DND-41 (cell line): ENCODE measurements at regions not wholly inside any gene's neighbourhood (a gene's known extent, or its start where the extent isn't known, plus 50 kb on each side); places are given as distances from the start of the nearest gene placed in this dataset.

Source experiments
- ATAC-seq: fragments of 200-7000 bp; cut with Tn5 transposase; 3 replicates; pipeline ENCODE4 v1.9.1; 2021; ENCODE audit warnings: low read depth; ENCODE audit not compliant: insufficient read depth
- DNase-seq: peaks from one replicate; pipeline ENCODE4 v3.0.0-alpha.2; 2020
- H2AFZ ChIP-seq: 2 replicates; pipeline ENCODE4 v1.6.0; 2012; ENCODE audit warnings: low read depth, low read length
- H3K27ac ChIP-seq: 2 replicates; pipeline ENCODE4 v1.5.1; 2012; ENCODE audit warnings: low read length, inconsistent platforms
- H3K27me3 ChIP-seq: fragments of 200-600 bp; sonication (generic); 2 replicates; pipeline ENCODE4 v1.6.0; 2012; ENCODE audit warnings: low read length, mild to moderate bottlenecking, inconsistent platforms; ENCODE audit not compliant: insufficient read depth, poor library complexity
- H3K36me3 ChIP-seq: 2 replicates; pipeline ENCODE4 v1.5.1; 2012; ENCODE audit warnings: low read length, inconsistent platforms; ENCODE audit not compliant: insufficient read depth
- H3K4me1 ChIP-seq: 2 replicates; pipeline ENCODE4 v1.5.1; 2012; ENCODE audit warnings: mild to moderate bottlenecking, low read length; ENCODE audit not compliant: insufficient read depth
- H3K4me2 ChIP-seq: 2 replicates; pipeline ENCODE4 v1.6.0; 2012; ENCODE audit warnings: mild to moderate bottlenecking, moderate library complexity, low read length, inconsistent platforms; ENCODE audit not compliant: insufficient read depth
- H3K4me3 ChIP-seq, 2 experiments: fragments of 200-600 bp in 1 of 2; shearing (Covaris generic) in 1 of 2; 2 replicates each; pipeline ENCODE4 v1.5.1; 2012 to 2016; ENCODE audit warnings: inconsistent platforms in 2 of 2, low read length in 2 of 2, mild to moderate bottlenecking in 2 of 2, low read depth in 1 of 2, moderate library complexity in 1 of 2
- H3K79me2 ChIP-seq: 2 replicates; pipeline ENCODE4 v1.6.0; 2012; ENCODE audit warnings: low read length, inconsistent platforms; ENCODE audit not compliant: insufficient read depth
- H3K9ac ChIP-seq: 2 replicates; pipeline ENCODE4 v1.6.0; 2012; ENCODE audit warnings: low read depth, mild to moderate bottlenecking, inconsistent platforms, low read length, moderate library complexity
- H3K9me3 ChIP-seq: 2 replicates; pipeline ENCODE4 v1.5.1; 2012; ENCODE audit warnings: low read length, moderate library complexity, mild to moderate bottlenecking, inconsistent platforms; ENCODE audit not compliant: insufficient read depth, severe bottlenecking
- H4K20me1 ChIP-seq: 2 replicates; pipeline ENCODE4 v1.6.0; 2012; ENCODE audit warnings: low read length; ENCODE audit not compliant: insufficient read depth
- EZH2 ChIP-seq: IDR thresholded peaks from 3 replicates; pipeline ENCODE4 v1.6.1; 2012; ENCODE audit warnings: borderline replicate concordance, low read depth, mild to moderate bottlenecking, moderate library complexity, low read length, inconsistent platforms; ENCODE audit not compliant: severe bottlenecking
- TF ChIP-seq, protein P1 (sequence below): IDR thresholded peaks from 2 replicates; pipeline ENCODE4 v1.5.1; 2012; ENCODE audit warnings: borderline replicate concordance, low read length, moderate library complexity, mild to moderate bottlenecking; ENCODE audit not compliant: poor library complexity, severe bottlenecking; ENCODE audit errors: extremely low read depth

DNA sequence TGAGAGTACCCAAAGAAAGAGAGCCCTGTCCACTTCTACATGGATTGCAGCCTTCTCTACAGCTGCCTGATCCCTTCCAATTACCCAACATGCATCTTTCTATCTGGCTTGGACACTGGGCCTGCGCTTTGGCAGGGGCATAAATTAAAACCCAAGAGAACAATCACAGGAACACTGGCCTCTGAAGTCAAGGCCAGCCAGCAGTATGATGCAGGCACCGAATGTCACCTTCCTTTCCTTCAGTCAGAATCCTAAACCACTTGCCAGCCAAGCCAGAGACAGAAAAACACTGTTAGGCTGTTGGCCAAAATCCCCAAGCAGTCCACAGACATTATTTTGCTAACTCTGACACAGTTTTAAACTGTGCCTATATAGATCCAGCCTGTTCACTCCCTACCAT is 113.7 kb downstream of the DUSP6 start:
- H3K36me3 ChIP-seq = no peaks in the 10 kb centered on the region
- DNase-seq = peak; percentile 32
- H3K9me3 ChIP-seq = no peaks in the 10 kb centered on the region
- no peaks in the 10 kb centered on the region for H4K20me1 ChIP-seq
- TF ChIP-seq, protein P1, sequence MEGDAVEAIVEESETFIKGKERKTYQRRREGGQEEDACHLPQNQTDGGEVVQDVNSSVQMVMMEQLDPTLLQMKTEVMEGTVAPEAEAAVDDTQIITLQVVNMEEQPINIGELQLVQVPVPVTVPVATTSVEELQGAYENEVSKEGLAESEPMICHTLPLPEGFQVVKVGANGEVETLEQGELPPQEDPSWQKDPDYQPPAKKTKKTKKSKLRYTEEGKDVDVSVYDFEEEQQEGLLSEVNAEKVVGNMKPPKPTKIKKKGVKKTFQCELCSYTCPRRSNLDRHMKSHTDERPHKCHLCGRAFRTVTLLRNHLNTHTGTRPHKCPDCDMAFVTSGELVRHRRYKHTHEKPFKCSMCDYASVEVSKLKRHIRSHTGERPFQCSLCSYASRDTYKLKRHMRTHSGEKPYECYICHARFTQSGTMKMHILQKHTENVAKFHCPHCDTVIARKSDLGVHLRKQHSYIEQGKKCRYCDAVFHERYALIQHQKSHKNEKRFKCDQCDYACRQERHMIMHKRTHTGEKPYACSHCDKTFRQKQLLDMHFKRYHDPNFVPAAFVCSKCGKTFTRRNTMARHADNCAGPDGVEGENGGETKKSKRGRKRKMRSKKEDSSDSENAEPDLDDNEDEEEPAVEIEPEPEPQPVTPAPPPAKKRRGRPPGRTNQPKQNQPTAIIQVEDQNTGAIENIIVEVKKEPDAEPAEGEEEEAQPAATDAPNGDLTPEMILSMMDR = no peak
- H3K27me3 ChIP-seq = no peaks in the 10 kb centered on the region
- peak overlapping the region in 1 of 2 experiments; percentile 15; a peak in 1 of 4 replicates for H3K4me3 ChIP-seq
- H3K9ac ChIP-seq = peak overlapping the region; percentile 42
- H3K27ac ChIP-seq = peak overlapping the region; percentile 92
- H3K4me1 ChIP-seq = peaks cover 90% of the 10 kb centered on the region
- H3K79me2 ChIP-seq = no peaks in the 10 kb centered on the region
- peak overlapping the region; percentile 31 for H3K4me2 ChIP-seq
- peak overlapping the region; percentile 4; the same call in 1 of the 2 replicates for H2AFZ ChIP-seq
- ATAC-seq = no peak

DNA sequence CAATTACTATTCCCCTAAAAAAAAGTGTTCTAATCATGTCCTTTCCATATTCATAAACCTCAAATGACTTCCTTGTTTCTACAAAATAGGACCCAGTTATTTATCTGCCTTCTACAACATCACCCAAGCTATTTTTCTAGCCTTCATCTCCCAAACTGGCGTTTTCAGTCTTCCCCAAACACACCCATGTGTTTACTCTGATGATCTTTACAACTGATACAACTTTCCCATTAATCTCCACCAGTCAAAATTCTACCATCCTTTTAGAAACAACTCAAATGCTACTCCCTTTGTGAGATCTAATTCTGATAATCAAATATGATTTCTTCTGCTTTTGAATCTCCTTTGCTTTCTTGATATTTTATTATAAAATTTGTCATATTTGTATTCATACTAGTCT is 114.5 kb downstream of the DUSP6 start:
- Histone ChIP-seq H3K79me2 (no peaks in the 10 kb centered on the region), H3K36me3 (no peaks in the 10 kb centered on the region), H3K4me2 (no peak overlapping the region), H3K4me3 (no peak overlapping the region), H2AFZ (no peak overlapping the region), H3K9me3 (no peaks in the 10 kb centered on the region), H3K27ac (peak overlapping the region; percentile 92), H3K27me3 (no peaks in the 10 kb centered on the region), H3K9ac (no peak overlapping the region), H3K4me1 (peaks cover 83% of the 10 kb centered on the region), H4K20me1 (no peaks in the 10 kb centered on the region)
- ATAC-seq = no peak
- no peak for DNase-seq
- TF ChIP-seq EZH2 = no peak
- TF ChIP-seq, protein P1 = no peak

DNA sequence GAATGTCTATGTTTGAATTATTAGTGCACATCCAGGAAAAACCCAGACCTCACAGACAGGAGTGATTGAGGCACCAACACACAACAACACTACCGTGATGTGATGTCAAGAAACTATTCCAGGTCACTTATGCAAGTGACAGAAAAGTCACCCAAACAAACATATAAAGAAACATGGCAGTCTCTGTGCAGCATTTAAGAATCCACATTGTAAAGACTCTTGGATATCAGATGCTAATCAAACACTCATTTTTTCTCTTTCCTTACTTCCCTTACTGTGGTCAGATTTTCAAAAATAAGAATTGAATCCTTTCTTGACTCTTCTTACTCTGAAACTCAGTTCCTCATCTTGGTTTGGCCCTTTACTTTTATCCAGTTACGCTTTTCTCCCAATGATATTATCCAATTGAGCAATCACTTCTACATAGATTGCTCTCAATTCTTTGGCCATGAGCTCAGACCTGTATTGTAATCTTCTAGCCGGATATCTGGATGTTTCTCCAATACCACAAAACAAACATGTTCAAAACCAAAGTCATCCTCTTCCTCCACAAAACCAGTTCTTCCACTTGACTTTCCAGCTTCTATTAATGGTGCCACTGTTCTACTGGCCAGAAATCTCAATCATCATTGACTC is 115.4 kb downstream of the DUSP6 start:
- Histone ChIP-seq H3K4me3 (peak overlapping the region in 1 of 2 experiments; percentile 37; a peak in 1 of 4 replicates), H3K27me3 (no peaks in the 10 kb centered on the region), H3K79me2 (no peaks in the 10 kb centered on the region), H4K20me1 (no peaks in the 10 kb centered on the region), H3K4me1 (peaks cover 75% of the 10 kb centered on the region), H3K9me3 (no peaks in the 10 kb centered on the region), H3K36me3 (no peaks in the 10 kb centered on the region), H2AFZ (no peak overlapping the region), H3K4me2 (peak overlapping the region; percentile 47; the same call in 1 of the 2 replicates), H3K9ac (0 out of 2 replicates have a peak overlapping the region, but pooled peaks have one; percentile 49), H3K27ac (peak overlapping the region; percentile 92)
- no peak for DNase-seq
- TF ChIP-seq EZH2 = no peak
- TF ChIP-seq, protein P1 = no peak
- no peak for ATAC-seq

DNA sequence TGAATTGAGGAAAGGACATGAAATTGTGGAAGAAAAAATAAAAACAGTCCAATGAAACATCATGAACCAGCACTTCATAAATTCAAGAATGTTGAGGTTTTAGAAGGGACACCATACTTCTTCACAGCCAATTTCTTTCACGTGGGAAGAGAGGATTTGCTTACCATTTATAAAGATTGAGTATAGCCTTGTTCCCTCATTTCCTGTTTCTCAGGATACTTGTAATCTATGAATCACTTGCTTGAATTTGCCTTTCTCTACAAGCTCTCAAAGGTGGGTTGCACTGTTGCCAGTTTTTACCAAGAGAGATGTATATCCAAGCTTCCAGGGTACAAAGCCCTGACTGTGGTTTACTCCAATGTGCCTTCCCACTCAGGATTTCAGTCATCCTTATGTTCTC is 116.1 kb downstream of the DUSP6 start:
- no peaks in the 10 kb centered on the region for H3K79me2 ChIP-seq
- no peaks in the 10 kb centered on the region for H3K9me3 ChIP-seq
- no peak for ATAC-seq
- peak overlapping the region; percentile 47 for H3K4me2 ChIP-seq
- H2AFZ ChIP-seq = peak overlapping the region; percentile 18
- H3K36me3 ChIP-seq = no peaks in the 10 kb centered on the region
- H3K4me3 ChIP-seq = peak overlapping the region in 1 of 2 experiments; percentile 37; a peak in 2 of 4 replicates
- TF ChIP-seq, protein P1 = no peak
- no peak for TF ChIP-seq EZH2
- peak overlapping the region; percentile 49 for H3K9ac ChIP-seq
- no peaks in the 10 kb centered on the region for H4K20me1 ChIP-seq
- H3K27me3 ChIP-seq = no peaks in the 10 kb centered on the region
- H3K4me1 ChIP-seq = peaks cover 77% of the 10 kb centered on the region
- DNase-seq = no peak
- H3K27ac ChIP-seq = peak overlapping the region; percentile 92
